ENCODE measurements at regions not wholly inside any gene's neighbourhood (a gene's known extent, or its start where the extent isn't known, plus 50 kb on each side); places are given as distances from the start of the nearest gene placed in this dataset.

- peaks cover 3% of the 10 kb centered on the region for H3K9me3 Mint-ChIP-seq
- no peak overlapping the region for H3K27ac Mint-ChIP-seq
- DNase-seq = no peak
- no peaks in the 10 kb centered on the region for H3K4me1 Mint-ChIP-seq
- no peaks in the 10 kb centered on the region for H3K36me3 Mint-ChIP-seq
- H3K4me3 Mint-ChIP-seq = no peak overlapping the region
- no peaks in the 10 kb centered on the region for H3K27me3 Mint-ChIP-seq
Measured at GRCh38 chr18:27899893-27900292, 277.0 kb downstream of the CDH2 start.

GRCh38 chr18:27894746-27895145 is 282.2 kb downstream of the CDH2 start:
- Mint-ChIP-seq H3K4me3 (no peak overlapping the region), H3K27ac (no peak overlapping the region), H3K27me3 (no peaks in the 10 kb centered on the region), H3K9me3 (peaks cover 1% of the 10 kb centered on the region), H3K4me1 (no peaks in the 10 kb centered on the region), H3K36me3 (no peaks in the 10 kb centered on the region)
- no peak for DNase-seq

GRCh38 chr18:27887711-27888495 is 289.0 kb downstream of the CDH2 start:
- H3K9me3 Mint-ChIP-seq = peaks cover 3% of the 10 kb centered on the region
- no peak overlapping the region for H3K27ac Mint-ChIP-seq
- no peaks in the 10 kb centered on the region for H3K36me3 Mint-ChIP-seq
- no peaks in the 10 kb centered on the region for H3K27me3 Mint-ChIP-seq
- no peaks in the 10 kb centered on the region for H3K4me1 Mint-ChIP-seq
- no peak for DNase-seq
- no peak overlapping the region for H3K4me3 Mint-ChIP-seq

GRCh38 chr18:27887287-27887686 is 289.6 kb downstream of the CDH2 start:
- no peak overlapping the region for H3K4me3 Mint-ChIP-seq

GRCh38 chr18:27879540-27879939 is 297.4 kb downstream of the CDH2 start:
- H3K4me3 Mint-ChIP-seq = no peak overlapping the region
- no peaks in the 10 kb centered on the region for H3K36me3 Mint-ChIP-seq
- no peaks in the 10 kb centered on the region for H3K4me1 Mint-ChIP-seq
- H3K9me3 Mint-ChIP-seq = peaks cover 1% of the 10 kb centered on the region
- H3K27ac Mint-ChIP-seq = no peak overlapping the region
- no peak for DNase-seq
- no peaks in the 10 kb centered on the region for H3K27me3 Mint-ChIP-seq

More at GRCh38 chr18:27887287-27887686, 289.6 kb downstream of the CDH2 start:
- Mint-ChIP-seq H3K9me3 (peaks cover 3% of the 10 kb centered on the region), H3K36me3 (no peaks in the 10 kb centered on the region), H3K27ac (no peak overlapping the region), H3K27me3 (no peaks in the 10 kb centered on the region), H3K4me1 (no peaks in the 10 kb centered on the region)
- no peak for DNase-seq

GRCh38 chr18:27871726-27872125 is 305.2 kb downstream of the CDH2 start:
- H3K36me3 Mint-ChIP-seq = no peaks in the 10 kb centered on the region
- H3K27ac Mint-ChIP-seq = no peak overlapping the region
- H3K4me1 Mint-ChIP-seq = no peaks in the 10 kb centered on the region
- DNase-seq = no peak
- H3K27me3 Mint-ChIP-seq = no peaks in the 10 kb centered on the region
- no peak overlapping the region for H3K4me3 Mint-ChIP-seq
- H3K9me3 Mint-ChIP-seq = peaks cover 4% of the 10 kb centered on the region

- Mint-ChIP-seq H3K36me3 (no peaks in the 10 kb centered on the region), H3K27ac (no peak overlapping the region), H3K4me3 (no peak overlapping the region), H3K27me3 (no peaks in the 10 kb centered on the region), H3K9me3 (peaks cover 4% of the 10 kb centered on the region), H3K4me1 (no peaks in the 10 kb centered on the region)
- DNase-seq = no peak
Measured at GRCh38 chr18:27869735-27870134, 307.2 kb downstream of the CDH2 start.

- Mint-ChIP-seq H3K27ac (no peak overlapping the region), H3K27me3 (no peaks in the 10 kb centered on the region), H3K4me1 (no peaks in the 10 kb centered on the region), H3K4me3 (no peak overlapping the region), H3K36me3 (no peaks in the 10 kb centered on the region), H3K9me3 (no peaks in the 10 kb centered on the region)
- DNase-seq = no peak
Measured at GRCh38 chr18:27865431-27865830, 311.5 kb downstream of the CDH2 start.

GRCh38 chr18:27863780-27864430 is 313.0 kb downstream of the CDH2 start:
- DNase-seq = no peak
- Mint-ChIP-seq H3K36me3 (no peaks in the 10 kb centered on the region), H3K27ac (no peak overlapping the region), H3K4me1 (no peaks in the 10 kb centered on the region), H3K4me3 (no peak overlapping the region), H3K27me3 (no peaks in the 10 kb centered on the region), H3K9me3 (no peaks in the 10 kb centered on the region)

- H3K27ac Mint-ChIP-seq = no peak overlapping the region
- H3K36me3 Mint-ChIP-seq = no peaks in the 10 kb centered on the region
- no peak overlapping the region for H3K4me3 Mint-ChIP-seq
- DNase-seq = no peak
- H3K27me3 Mint-ChIP-seq = no peaks in the 10 kb centered on the region
- H3K9me3 Mint-ChIP-seq = no peaks in the 10 kb centered on the region
- H3K4me1 Mint-ChIP-seq = no peaks in the 10 kb centered on the region
Measured at GRCh38 chr18:27862041-27862682, 314.8 kb downstream of the CDH2 start.

- Mint-ChIP-seq H3K4me1 (no peaks in the 10 kb centered on the region), H3K27me3 (no peaks in the 10 kb centered on the region), H3K9me3 (no peaks in the 10 kb centered on the region), H3K27ac (no peak overlapping the region), H3K4me3 (no peak overlapping the region), H3K36me3 (no peaks in the 10 kb centered on the region)
- no peak for DNase-seq
Measured at GRCh38 chr18:27861539-27861938, 315.4 kb downstream of the CDH2 start.

- Mint-ChIP-seq H3K27ac (no peak overlapping the region), H3K4me1 (no peaks in the 10 kb centered on the region), H3K4me3 (no peak overlapping the region), H3K36me3 (no peaks in the 10 kb centered on the region), H3K9me3 (no peaks in the 10 kb centered on the region), H3K27me3 (no peaks in the 10 kb centered on the region)
- no peak for DNase-seq
Measured at GRCh38 chr18:27860701-27861107, 316.2 kb downstream of the CDH2 start.

GRCh38 chr18:27860011-27860410 is 316.9 kb downstream of the CDH2 start:
- H3K36me3 Mint-ChIP-seq = no peaks in the 10 kb centered on the region
- no peaks in the 10 kb centered on the region for H3K9me3 Mint-ChIP-seq
- H3K4me1 Mint-ChIP-seq = no peaks in the 10 kb centered on the region
- H3K27me3 Mint-ChIP-seq = no peaks in the 10 kb centered on the region
- DNase-seq = no peak
- no peak overlapping the region for H3K27ac Mint-ChIP-seq
- no peak overlapping the region for H3K4me3 Mint-ChIP-seq

GRCh38 chr18:27856820-27857219 is 320.1 kb downstream of the CDH2 start:
- Mint-ChIP-seq H3K9me3 (peaks cover 11% of the 10 kb centered on the region), H3K36me3 (no peaks in the 10 kb centered on the region), H3K27ac (no peak overlapping the region), H3K4me3 (no peak overlapping the region), H3K4me1 (no peaks in the 10 kb centered on the region), H3K27me3 (no peaks in the 10 kb centered on the region)
- DNase-seq = no peak

GRCh38 chr18:27855486-27855885 is 321.4 kb downstream of the CDH2 start:
- no peak for DNase-seq
- Mint-ChIP-seq H3K27me3 (no peaks in the 10 kb centered on the region), H3K27ac (no peak overlapping the region), H3K36me3 (no peaks in the 10 kb centered on the region), H3K4me1 (no peaks in the 10 kb centered on the region), H3K9me3 (peaks cover 11% of the 10 kb centered on the region), H3K4me3 (no peak overlapping the region)

Measured in activated naive CD8-positive, alpha-beta T cell treated with anti-CD3 and anti-CD28 coated beads for 36 hours (primary cell).